IMR-90 (cell line): ENCODE measurements at regions not wholly inside any gene's neighbourhood (a gene's known extent, or its start where the extent isn't known, plus 50 kb on each side); places are given as distances from the start of the nearest gene placed in this dataset.

Experiments
- ATAC-seq: fragments of 200-7000 bp; cut with Tn5 transposase; 2 replicates; pipeline ENCODE4 v1.9.1; 2020; ENCODE audit warnings: low read depth, mild to moderate bottlenecking, moderate library complexity
- BruUV-seq: library from RNA; stranded (reverse); fragments of 400-500 nt; replicated peaks from 2 replicates; lab custom pipeline; 2021; lab: Mats Ljungman, UMichigan
- CTCF ChIA-PET: fragments of 300-600 bp; formaldehyde crosslinking; extraction: SDS; loops from one replicate; lab custom pipeline; 2021; ENCODE audit warnings: antibody characterized with exemption; lab: Yijun Ruan, JAX
- POLR2A ChIA-PET: fragments of 300-600 bp; sonication (Branson Sonifier 250); formaldehyde crosslinking; loops from one replicate; lab custom pipeline; 2022; ENCODE audit warnings: antibody characterized with exemption; ENCODE audit not compliant: unreplicated experiment; lab: Charles Lee
- DNase-seq: peaks from one replicate; pipeline ENCODE4 v3.0.0; 2013
- H2AFZ ChIP-seq: replicated peaks from 2 replicates; pipeline ENCODE3; 2013; ENCODE audit warnings: low read length, mild to moderate bottlenecking; ENCODE audit not compliant: poor library complexity
- H2AK5ac ChIP-seq: 2 replicates; pipeline ENCODE4 v1.6.1; 2013; ENCODE audit warnings: low read depth, low read length, inconsistent platforms
- H2AK9ac ChIP-seq: replicated peaks from 2 replicates; pipeline ENCODE3; 2013; ENCODE audit warnings: mild to moderate bottlenecking, low read depth, low read length, moderate library complexity; ENCODE audit not compliant: poor library complexity
- H2BK120ac ChIP-seq: 2 replicates; pipeline ENCODE4 v1.6.1; 2013; ENCODE audit warnings: low read depth, low read length, inconsistent platforms
- H2BK15ac ChIP-seq: 3 replicates; pipeline ENCODE4 v1.6.1; 2013; ENCODE audit warnings: low read depth, low read length, inconsistent platforms
- H2BK20ac ChIP-seq: 2 replicates; pipeline ENCODE4 v1.6.1; 2013; ENCODE audit warnings: low read depth, mild to moderate bottlenecking, inconsistent platforms, low read length, moderate library complexity
- H2BK5ac ChIP-seq: 2 replicates; pipeline ENCODE4 v1.6.1; 2013; ENCODE audit warnings: mild to moderate bottlenecking, low read depth, low read length, inconsistent platforms; ENCODE audit not compliant: poor library complexity, severe bottlenecking
- H3K14ac ChIP-seq: replicated peaks from 2 replicates; pipeline ENCODE4 v1.6.1; 2013; ENCODE audit warnings: low read depth, low read length, inconsistent platforms
- H3K18ac ChIP-seq: 2 replicates; pipeline ENCODE4 v1.6.1; 2013; ENCODE audit warnings: low read depth, low read length, control low read depth
- H3K23ac ChIP-seq: 2 replicates; pipeline ENCODE4 v1.6.1; 2013; ENCODE audit warnings: low read depth, low read length, inconsistent platforms
- H3K27ac ChIP-seq: 2 replicates; pipeline ENCODE4 v1.5.1; 2013; ENCODE audit warnings: mild to moderate bottlenecking, control low read depth, low read length; ENCODE audit not compliant: insufficient read depth
- H3K27me3 ChIP-seq: 2 replicates; pipeline ENCODE4 v1.6.1; 2013; ENCODE audit warnings: low read length; ENCODE audit not compliant: control insufficient read depth, insufficient read depth
- H3K36me3 ChIP-seq: 2 replicates; pipeline ENCODE4 v1.6.1; 2013; ENCODE audit warnings: low read length, mixed read lengths; ENCODE audit not compliant: control insufficient read depth, insufficient read depth
- H3K4ac ChIP-seq: 2 replicates; pipeline ENCODE4 v1.6.1; 2013; ENCODE audit warnings: low read depth, low read length, inconsistent platforms
- H3K4me1 ChIP-seq: 2 replicates; pipeline ENCODE4 v1.6.1; 2013; ENCODE audit warnings: low read length, mixed read lengths; ENCODE audit not compliant: control insufficient read depth, insufficient read depth
- H3K4me2 ChIP-seq: 2 replicates; pipeline ENCODE4 v1.6.1; 2013; ENCODE audit warnings: low read depth, mild to moderate bottlenecking, control low read depth, low read length, moderate library complexity
- H3K4me3 ChIP-seq: 2 replicates; pipeline ENCODE4 v1.5.1; 2013; ENCODE audit warnings: low read depth, mild to moderate bottlenecking, control low read depth, low read length, moderate library complexity; ENCODE audit not compliant: insufficient read depth
- H3K56ac ChIP-seq: 2 replicates; pipeline ENCODE4 v1.6.1; 2013; ENCODE audit warnings: low read length, inconsistent platforms; ENCODE audit not compliant: insufficient read depth; ENCODE audit errors: extremely low read depth
- H3K79me1 ChIP-seq, 2 experiments: 2 replicates each; pipeline ENCODE4 v1.6.1; 2013; ENCODE audit warnings: low read length in 2 of 2, inconsistent platforms in 1 of 2, low read depth in 1 of 2
- H3K9ac ChIP-seq: 2 replicates; pipeline ENCODE4 v1.6.1; 2013; ENCODE audit warnings: low read depth, low read length, control low read depth
- H3K9me1 ChIP-seq: 2 replicates; pipeline ENCODE4 v1.6.1; 2013; ENCODE audit warnings: low read length, inconsistent platforms; ENCODE audit not compliant: insufficient read depth
- H3K9me3 ChIP-seq: 2 replicates; pipeline ENCODE4 v1.6.1; 2013; ENCODE audit warnings: low read length; ENCODE audit not compliant: control insufficient read depth, insufficient read depth
- H4K20me1 ChIP-seq: 2 replicates; pipeline ENCODE4 v1.6.1; 2013; ENCODE audit warnings: low read length, inconsistent platforms; ENCODE audit not compliant: insufficient read depth
- H4K5ac ChIP-seq: 2 replicates; pipeline ENCODE4 v1.6.1; 2013; ENCODE audit warnings: mild to moderate bottlenecking, low read depth, low read length, control low read depth
- H4K8ac ChIP-seq, 2 experiments: 2 replicates each; pipeline ENCODE4 v1.6.1; 2013; ENCODE audit warnings: low read depth in 2 of 2, low read length in 2 of 2, control low read depth in 1 of 2, inconsistent platforms in 1 of 2
- H4K91ac ChIP-seq: 2 replicates; pipeline ENCODE4 v1.6.1; 2013; ENCODE audit warnings: low read depth, low read length, inconsistent platforms; ENCODE audit not compliant: insufficient read depth
- BHLHE40 ChIP-seq: fragments of 150-350 bp; IDR thresholded peaks from 2 replicates; pipeline ENCODE4 v1.6.1; 2016; ENCODE audit warnings: mild to moderate bottlenecking, low read depth, low read length
- CEBPB ChIP-seq: IDR thresholded peaks from 2 replicates; pipeline ENCODE4 v1.6.1; 2012; ENCODE audit warnings: low read depth, low read length, improper control_type of control experiment
- CHD1 ChIP-seq: IDR thresholded peaks from 2 replicates; pipeline ENCODE4 v1.6.1; 2012; ENCODE audit warnings: low read depth, low read length, improper control_type of control experiment
- CTCF ChIP-seq: conservative IDR thresholded peaks from 2 replicates; pipeline ENCODE4 v1.5.1; 2012; ENCODE audit warnings: mild to moderate bottlenecking, low read depth, low read length, improper control_type of control experiment
- ELK1 ChIP-seq: fragments of 150-350 bp; IDR thresholded peaks from 2 replicates; pipeline ENCODE4 v1.6.1; 2016; ENCODE audit warnings: low read depth, mild to moderate bottlenecking, low read length, moderate library complexity, borderline replicate concordance
- FOS ChIP-seq: fragments of 150-350 bp; IDR thresholded peaks from 2 replicates; pipeline ENCODE4 v1.6.1; 2016; ENCODE audit warnings: low read depth, low read length
- MAFK ChIP-seq: IDR thresholded peaks from 2 replicates; pipeline ENCODE4 v1.6.1; 2012; ENCODE audit warnings: low read depth, low read length, improper control_type of control experiment
- MAZ ChIP-seq: IDR thresholded peaks from 2 replicates; pipeline ENCODE4 v1.6.1; 2012; ENCODE audit warnings: low read depth, mild to moderate bottlenecking, low read length, improper control_type of control experiment, moderate library complexity, borderline replicate concordance
- MXI1 ChIP-seq: IDR thresholded peaks from 2 replicates; pipeline ENCODE4 v1.6.1; 2012; ENCODE audit warnings: low read depth, mild to moderate bottlenecking, low read length, moderate library complexity, borderline replicate concordance
- NFE2L2 ChIP-seq: fragments of 150-350 bp; IDR thresholded peaks from 2 replicates; pipeline ENCODE4 v1.6.1; 2016; ENCODE audit warnings: low read depth, mild to moderate bottlenecking, low read length
- POLR2A ChIP-seq: IDR thresholded peaks from 2 replicates; pipeline ENCODE4 v1.6.1; 2012; ENCODE audit warnings: mild to moderate bottlenecking, low read depth, low read length
- RAD21 ChIP-seq: IDR thresholded peaks from 2 replicates; pipeline ENCODE4 v1.6.1; 2012; ENCODE audit warnings: low read length, improper control_type of control experiment
- RCOR1 ChIP-seq: IDR thresholded peaks from 2 replicates; pipeline ENCODE4 v1.6.1; 2012; ENCODE audit warnings: mild to moderate bottlenecking, low read length, improper control_type of control experiment; ENCODE audit not compliant: insufficient replicate concordance
- RFX5 ChIP-seq: IDR thresholded peaks from 2 replicates; pipeline ENCODE4 v1.8.0; 2012; ENCODE audit warnings: low read depth, mild to moderate bottlenecking, low read length, moderate library complexity
- SMC3 ChIP-seq: fragments of 150-350 bp; IDR thresholded peaks from 2 replicates; pipeline ENCODE4 v1.6.1; 2016; ENCODE audit warnings: low read depth, mild to moderate bottlenecking, antibody characterized with exemption, low read length, moderate library complexity
- USF2 ChIP-seq: fragments of 150-350 bp; IDR thresholded peaks from 2 replicates; pipeline ENCODE4 v1.6.1; 2017; ENCODE audit warnings: mild to moderate bottlenecking, antibody characterized with exemption, low read length, low read depth
- WGBS, 2 experiments: methylation state at CpG; one replicate each; pipeline versions ENCODE4 v1.1.5 to v1.1.7; 2013; ENCODE audit warnings: missing lambda C conversion rate in 2 of 2; ENCODE audit not compliant: insufficient read length in 1 of 2; ENCODE audit errors: extremely low coverage in 2 of 2; 5-methylcytosine and 5-hydroxymethylcytosine counted together
- dilution Hi-C: fragments of 300-500 bp; cut with HindIII; formaldehyde crosslinking; loops from one replicate; pipeline ENCODE4 v1.14.3; 2018; ENCODE audit warnings: low sequenced_read_pairs; ENCODE audit not compliant: unreplicated experiment
- in situ Hi-C: fragments of 300-500 bp; cut with MboI; formaldehyde crosslinking; loops from 3 replicates; pipeline ENCODE4 v1.14.3; 2019; ENCODE audit warnings: low sequenced_read_pairs, inconsistent platforms, mixed read lengths
- intact Hi-C: fragments of 100-400 bp; cut with micrococcal nuclease; formaldehyde crosslinking; loops from 2 replicates; pipeline ENCODE4 v1.10.0; 2022

GRCh38 chr4:53767482-53767881, 176.2 kb upstream of the LNX1 start:
- peak overlapping the region; percentile 26; the same call in 1 of the 2 replicates for H3K23ac ChIP-seq
- no peaks in the 10 kb centered on the region for H3K9me3 ChIP-seq
- H3K9ac ChIP-seq = no peak overlapping the region
- H2BK15ac ChIP-seq = peak overlapping the region; percentile 69; the same call in 2 of the 3 replicates
- H4K20me1 ChIP-seq = no peaks in the 10 kb centered on the region
- peak overlapping the region; percentile 84 for H3K18ac ChIP-seq
- CTCF ChIA-PET = no interaction called here
- dilution Hi-C loops (no loop called here), intact Hi-C loops (loop anchor here (5.0 kb wide), 2 partner anchors 35 to 570 kb away; no protein-coding TSS in a partner anchor), in situ Hi-C loops (no loop called here)
- H2BK20ac ChIP-seq = peak overlapping the region; percentile 78; the same call in 1 of the 2 replicates
- peak overlapping the region; percentile 83; the same call in 1 of the 2 replicates for H3K14ac ChIP-seq
- H2BK120ac ChIP-seq = peak overlapping the region; percentile 79
- peak overlapping the region; percentile 83 for H2AK5ac ChIP-seq
- no peak overlapping the region for H3K4me3 ChIP-seq
- H3K56ac ChIP-seq = no peak overlapping the region
- H3K4ac ChIP-seq = peak overlapping the region; percentile 76; the same call in 1 of the 2 replicates
- no peaks in the 10 kb centered on the region for H3K36me3 ChIP-seq
- TF ChIP-seq SMC3 (no peak), RAD21 (no peak), CHD1 (no peak), MAZ (no peak), RFX5 (no peak), BHLHE40 (no peak), FOS (no peak), CEBPB (no peak), ELK1 (no peak), NFE2L2 (no peak), USF2 (no peak), POLR2A (no peak), CTCF (no peak), MXI1 (no peak), MAFK (no peak), RCOR1 (no peak)
- DNase-seq (no peak), ATAC-seq (no peak)
- peaks cover 39% of the 10 kb centered on the region for H3K4me1 ChIP-seq
- no peak overlapping the region for H2AFZ ChIP-seq
- peak overlapping the region; percentile 78 for H2BK5ac ChIP-seq
- H4K5ac ChIP-seq = peak overlapping the region; percentile 38; the same call in 1 of the 2 replicates
- 0 out of 4 replicates have a peak, but pooled peaks cover 0 to 2% of the 10 kb centered on the region in 2 experiments for H3K79me1 ChIP-seq
- no CpG with 5 or more reads among the region's 2 CpGs for WGBS, 2 experiments
- H3K27ac ChIP-seq = no peak overlapping the region; the same call in 1 of the 2 replicates
- peak overlapping the region; percentile 32; the same call in 1 of the 2 replicates for H3K4me2 ChIP-seq
- no peak overlapping the region for H2AK9ac ChIP-seq
- H4K91ac ChIP-seq = no peak overlapping the region
- POLR2A ChIA-PET = interaction anchor here (0.6 kb wide), 1 partner anchor 139 kb away, joined by 3 read pairs; no protein-coding TSS in a partner anchor
- H4K8ac ChIP-seq = peak overlapping the region; percentile 40 to 67; a peak in 3 of 4 replicates
- no peaks in the 10 kb centered on the region for H3K27me3 ChIP-seq
- peaks cover 9% of the 10 kb centered on the region for H3K9me1 ChIP-seq
- BruUV-seq = no TSS peak
